Fibroblast of the aortic adventitia (primary cell): ENCODE measurements at regions not wholly inside any gene's neighbourhood (a gene's known extent, or its start where the extent isn't known, plus 50 kb on each side); places are given as distances from the start of the nearest gene placed in this dataset. TPM values are rescaled to one million over a fixed set of nuclear protein-coding genes. Genes with fewer than 3 reads are reported as not detected.

Experiments used
- small RNA-seq: library from RNA; depleted of rRNA; stranded (forward); fragments of <200 nt; gene quantifications from one replicate; pipeline ENCODE3, GENCODE V24; 2012

Small RNA genes in the stretch of these regions (small RNA-seq; reads per million reads assigned to genes)
- gene RF00015, result not detected
